ENCODE measurements at regions not wholly inside any gene's neighbourhood (a gene's known extent, or its start where the extent isn't known, plus 50 kb on each side); places are given as distances from the start of the nearest gene placed in this dataset.

DNA sequence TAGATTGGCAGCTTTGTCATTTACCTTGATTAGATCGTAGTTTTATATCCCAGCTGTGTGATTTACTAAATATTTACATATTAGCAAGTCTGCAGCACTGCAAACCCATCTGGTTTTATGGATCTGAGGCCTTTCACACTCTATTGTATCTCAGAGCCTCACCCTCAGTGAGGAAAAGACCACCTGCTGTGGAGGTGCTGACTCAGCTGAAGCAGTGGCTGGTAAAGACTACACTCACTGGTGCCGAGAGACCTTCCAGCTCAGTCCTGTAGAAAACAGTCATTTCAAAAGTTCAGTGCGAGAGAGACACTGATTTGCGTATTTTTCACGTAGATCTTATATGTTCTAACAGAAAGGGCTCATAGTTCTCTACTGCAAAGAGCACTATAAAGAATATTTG lies 307.8 kb upstream of the TPM1 start:
- no peak for DNase-seq

DNA sequence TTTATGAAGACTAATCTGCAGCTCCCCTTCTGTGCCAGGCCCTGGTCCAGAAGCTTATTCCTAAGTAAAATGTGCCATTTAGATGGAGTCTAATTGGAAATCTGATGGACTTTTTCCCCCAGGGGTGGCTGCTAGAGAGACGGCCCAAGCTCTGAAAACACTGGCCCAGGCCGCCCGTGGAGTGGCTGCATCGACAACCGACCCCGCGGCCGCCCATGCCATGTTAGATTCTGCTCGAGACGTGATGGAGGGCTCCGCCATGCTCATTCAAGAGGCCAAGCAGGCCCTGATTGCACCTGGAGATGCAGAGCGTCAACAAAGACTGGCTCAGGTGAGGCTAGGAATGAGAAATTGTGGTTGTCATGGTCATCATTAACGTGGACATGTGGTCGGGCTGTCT lies 305.8 kb upstream of the TPM1 start:
- DNase-seq: no peak

DNA sequence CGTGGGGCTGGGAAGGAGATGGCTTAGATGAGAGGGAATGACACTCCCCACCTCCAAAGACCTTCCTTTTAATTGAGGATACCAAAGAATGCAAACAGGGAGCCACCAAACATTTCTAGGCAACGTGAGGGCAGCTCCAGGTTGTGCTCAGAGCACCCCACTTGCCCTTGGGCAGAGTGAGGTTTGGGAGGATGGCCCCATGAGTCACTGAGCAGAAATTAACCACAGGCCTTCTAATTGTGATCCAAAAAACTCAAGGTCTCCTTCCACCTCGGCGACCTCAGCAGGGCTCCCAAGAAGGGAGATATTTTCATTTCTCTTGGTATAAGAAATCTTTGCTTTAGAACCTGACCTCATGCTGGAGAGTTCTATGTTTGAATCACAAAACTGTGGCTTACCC lies 305.0 kb upstream of the TPM1 start:
- DNase-seq: no peak

DNA sequence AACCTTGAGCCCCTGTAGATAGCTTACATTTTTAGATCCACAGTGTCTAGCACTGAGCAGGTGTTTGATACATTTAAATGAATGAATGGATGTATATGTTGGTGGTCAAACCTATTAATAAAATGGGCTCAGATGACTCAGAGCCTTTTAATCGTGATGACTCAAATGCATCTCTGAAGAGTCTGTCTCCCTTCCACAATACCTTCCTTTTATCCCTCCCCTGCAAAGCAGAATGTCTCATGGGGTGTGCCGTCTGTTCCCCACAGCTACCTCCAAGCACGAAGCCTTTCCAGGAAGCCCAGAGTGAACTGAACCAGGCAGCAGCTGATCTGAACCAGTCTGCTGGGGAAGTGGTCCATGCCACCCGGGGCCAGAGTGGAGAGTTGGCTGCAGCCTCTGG lies 303.5 kb upstream of the TPM1 start:
- DNase-seq: no peak

- no peak for DNase-seq
These were observed 303.0 kb upstream of the TPM1 start for GRCh38 chr15:62739507-62739906.

GRCh38 chr15:62740141-62741004 lies 302.2 kb upstream of the TPM1 start:
- no peak for DNase-seq

DNA sequence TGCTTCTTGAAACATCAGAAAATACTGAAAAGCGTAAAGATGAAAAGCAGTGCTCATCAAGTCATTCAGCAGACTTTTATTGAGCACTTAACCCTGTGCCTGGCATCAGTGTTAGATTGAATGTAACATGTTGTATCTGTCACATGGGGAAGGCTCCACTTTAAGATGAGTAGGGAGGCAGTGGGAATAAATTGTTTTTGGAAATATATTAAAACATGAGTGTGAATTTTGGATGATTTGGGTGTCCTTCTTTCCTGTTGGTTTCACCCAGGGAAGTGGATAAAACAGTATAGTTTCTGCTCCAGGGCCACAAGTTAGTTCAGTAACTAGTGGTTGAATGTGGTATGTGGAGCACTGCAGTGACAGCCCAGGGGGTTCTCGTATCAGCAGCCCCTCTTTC lies 301.4 kb upstream of the TPM1 start:
- no peak for DNase-seq

- no peak for DNase-seq
These were observed 300.0 kb upstream of the TPM1 start for GRCh38 chr15:62742409-62743171.

GRCh38 chr15:62745621-62746225 lies 296.8 kb upstream of the TPM1 start:
- DNase-seq: no peak

DNA sequence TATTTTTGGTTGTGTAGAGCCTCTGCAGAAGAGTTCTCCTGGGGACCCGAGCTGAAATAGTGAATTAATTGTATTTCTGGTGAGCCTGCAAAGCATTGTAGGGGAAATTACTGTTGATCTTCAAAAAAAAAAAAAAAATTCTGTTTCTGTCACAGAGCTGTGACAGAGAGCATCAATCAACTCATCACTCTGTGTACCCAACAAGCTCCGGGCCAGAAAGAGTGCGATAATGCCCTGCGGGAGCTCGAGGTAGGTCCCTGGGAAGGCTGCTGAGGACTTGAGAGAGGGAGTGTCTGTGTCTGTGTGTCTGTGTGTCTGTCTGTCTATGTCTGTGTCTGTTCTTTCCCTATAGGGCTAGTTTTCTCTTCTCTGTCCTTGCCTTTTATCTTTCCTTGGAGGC lies 294.4 kb upstream of the TPM1 start:
- DNase-seq: no peak

GRCh38 chr15:62749036-62749815 lies 293.3 kb upstream of the TPM1 start:
- DNase-seq: no peak

DNA sequence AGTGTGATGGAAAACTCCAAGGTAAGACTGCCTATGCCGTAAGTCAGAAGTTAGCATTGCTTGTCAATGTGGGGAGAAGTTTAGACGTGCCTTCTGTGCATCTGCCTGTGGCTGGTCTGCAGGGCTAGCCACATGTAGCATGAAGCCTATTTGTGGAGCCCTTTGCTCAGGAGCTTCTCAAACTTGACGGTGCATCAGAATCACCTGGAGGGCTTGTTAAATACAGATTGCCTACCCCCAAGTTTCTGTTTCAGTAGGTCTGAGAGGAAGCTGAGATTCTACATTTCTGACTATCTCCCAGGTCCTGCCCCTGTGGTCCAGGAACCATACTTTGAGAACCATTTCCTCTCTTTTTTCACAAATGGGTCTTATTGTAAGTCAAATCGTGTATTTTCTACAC lies 292.1 kb upstream of the TPM1 start:
- DNase-seq: no peak

DNA sequence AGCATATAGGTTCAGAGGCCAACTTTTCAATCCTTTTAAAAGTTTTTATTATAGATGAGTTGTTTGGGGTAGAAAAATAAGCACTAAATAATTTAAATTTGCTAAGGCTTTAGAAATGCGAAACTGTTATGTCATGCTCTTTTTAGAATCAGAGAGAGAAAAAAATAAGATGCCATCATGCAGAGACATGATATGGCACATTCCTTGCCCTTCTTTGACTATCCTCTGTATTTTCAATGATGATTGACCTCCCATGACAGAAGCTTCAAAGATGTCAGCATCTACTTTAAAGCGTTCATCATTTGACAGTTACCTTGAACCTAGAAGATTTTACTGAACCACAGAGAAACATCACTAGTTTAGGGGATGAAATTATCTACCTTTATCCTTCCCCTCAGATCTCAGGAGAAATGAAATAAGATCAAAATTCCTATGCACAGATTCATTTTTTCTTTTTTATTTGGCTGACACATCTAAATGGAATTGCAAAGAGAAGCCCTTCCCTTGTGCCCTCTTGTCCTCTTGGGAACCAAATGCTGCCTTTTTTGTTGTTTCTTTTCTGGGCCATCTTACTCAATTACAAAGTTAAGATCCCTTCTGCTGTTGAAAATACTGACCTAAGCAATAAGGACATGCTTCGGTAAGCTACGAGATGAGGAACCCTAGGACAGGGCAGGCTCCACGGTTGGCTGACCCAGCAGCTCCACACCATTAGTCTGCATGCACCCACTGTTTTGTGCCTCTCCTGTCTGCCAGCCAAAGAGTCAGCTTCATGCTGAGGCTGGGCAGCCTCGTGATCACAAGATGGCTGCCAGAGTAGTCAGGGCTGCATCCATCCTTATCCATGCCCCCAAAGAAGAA lies 289.7 kb upstream of the TPM1 start:
- no peak for DNase-seq

GRCh38 chr15:62753518-62754221 lies 288.9 kb upstream of the TPM1 start:
- no peak for DNase-seq

DNA sequence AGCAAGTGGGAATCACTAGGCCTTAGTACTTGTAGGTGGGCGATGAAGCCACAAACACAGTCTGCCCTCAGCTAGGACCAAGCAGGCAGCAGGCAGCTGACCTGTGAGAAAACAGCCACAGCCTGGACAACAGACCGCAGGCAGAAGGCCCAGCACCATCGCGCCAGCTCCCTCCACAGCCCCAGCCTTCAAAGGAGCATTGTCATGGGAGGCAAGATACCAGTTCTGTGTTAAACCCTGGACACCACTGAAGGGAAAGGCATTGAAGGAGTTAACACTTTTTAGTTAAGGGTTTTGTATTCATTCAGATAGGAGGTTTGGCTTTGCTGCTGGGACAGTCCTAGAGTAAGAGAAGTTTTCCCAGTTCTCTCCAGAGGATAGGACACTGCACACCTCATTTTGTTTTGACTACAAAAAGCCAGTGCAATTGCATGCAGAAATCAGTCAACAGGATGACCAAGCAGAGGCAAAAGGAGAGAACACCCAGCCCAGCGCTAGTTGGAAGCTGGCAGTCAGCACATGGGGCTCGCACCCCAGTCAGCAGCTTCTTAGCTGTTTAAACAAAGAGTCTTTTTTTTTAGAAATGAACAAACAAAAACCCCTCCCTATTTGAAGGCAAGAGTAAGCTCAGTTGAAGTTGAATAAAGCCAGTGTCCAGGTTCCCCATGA lies 286.1 kb upstream of the TPM1 start:
- DNase-seq: no peak

DNA sequence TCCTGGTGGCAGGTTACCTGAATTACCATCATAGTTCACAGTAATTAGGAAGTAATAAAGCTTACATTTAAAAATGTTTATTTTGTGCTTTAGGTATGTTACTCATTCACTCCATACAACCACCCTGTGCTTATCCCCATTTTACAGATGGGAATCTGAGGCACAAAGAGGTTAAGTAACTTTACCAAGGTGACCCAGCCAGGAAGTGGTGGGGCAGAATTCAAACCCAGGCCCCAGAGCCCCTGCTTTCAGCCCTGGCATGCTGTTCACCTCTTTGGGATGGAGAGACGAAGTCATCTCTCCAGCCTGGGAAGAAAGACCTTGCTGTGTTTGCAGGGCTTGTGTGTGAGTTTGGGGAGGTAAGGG lies 285.6 kb upstream of the TPM1 start:
- DNase-seq: no peak

DNA sequence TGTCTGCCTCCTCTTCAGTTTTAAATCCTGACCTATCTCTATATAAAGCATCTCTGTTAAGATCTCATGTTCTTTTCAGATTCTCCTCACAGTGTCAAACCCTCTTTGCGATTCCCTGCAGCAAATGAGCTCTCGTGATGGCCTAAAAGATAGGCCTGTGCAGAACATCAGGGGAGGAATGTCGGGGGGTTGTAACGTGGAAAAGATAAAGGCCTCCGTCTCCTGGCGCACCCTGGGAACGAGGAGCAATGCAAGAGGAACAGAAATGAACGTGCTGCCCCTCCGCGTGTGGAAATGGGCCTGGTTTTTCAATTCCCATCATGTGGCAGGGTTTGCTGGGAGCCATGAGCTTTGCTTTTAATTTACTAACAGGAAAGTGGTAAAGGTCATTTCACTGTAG lies 285.0 kb upstream of the TPM1 start:
- DNase-seq: no peak

GRCh38 chr15:62758126-62758951 lies 284.2 kb upstream of the TPM1 start:
- no peak for DNase-seq

GRCh38 chr15:62758952-62759349 lies 283.6 kb upstream of the TPM1 start:
- no peak for DNase-seq

DNA sequence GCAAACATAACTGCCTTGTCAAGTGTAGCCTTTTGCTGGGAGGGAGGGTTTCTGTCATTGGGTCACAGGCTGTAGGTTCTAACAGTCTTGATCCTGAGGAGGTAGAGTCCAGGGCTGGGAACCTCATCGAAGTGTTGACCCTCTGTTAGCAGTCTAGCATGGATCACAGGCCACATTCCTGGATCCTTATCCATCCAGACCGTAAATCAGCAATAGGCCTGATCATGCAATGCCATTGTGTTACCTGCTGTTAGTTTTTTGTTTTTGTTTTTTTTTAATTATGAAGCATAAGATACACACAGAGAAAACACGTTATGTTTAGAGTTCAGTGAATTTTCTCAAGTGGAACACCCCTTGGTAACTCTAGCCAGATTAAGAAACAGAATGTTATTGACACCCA lies 282.0 kb upstream of the TPM1 start:
- DNase-seq: no peak

Data from DMS153 (cell line).